Keratinocyte (primary cell): ENCODE measurements at regions not wholly inside any gene's neighbourhood (a gene's known extent, or its start where the extent isn't known, plus 50 kb on each side); places are given as distances from the start of the nearest gene placed in this dataset.
"Not testable (repeated sequence)": the region's sequence is repeated elsewhere in the genome, so short reads cannot be mapped to it uniquely, and the experiment has no call there.

Experiments used
- DNase-seq: peaks from one replicate; pipeline ENCODE4 v3.0.0-alpha.2; 2011; ENCODE audit warnings: low read depth, missing footprints, low spot score
- FAIRE-seq: peaks from 2 replicates; lab custom pipeline; 2011; peaks lifted over from hg19 to GRCh38; lab: Jason Lieb, UNC
- H2AFZ ChIP-seq: 2 replicates; pipeline ENCODE4 v1.6.0; 2012; ENCODE audit warnings: low read length, control low read depth, inconsistent platforms; ENCODE audit not compliant: control insufficient read depth
- H3K27ac ChIP-seq: 2 replicates; pipeline ENCODE4 v1.5.1; 2011; ENCODE audit warnings: low read length; ENCODE audit not compliant: control insufficient read depth, insufficient read depth
- H3K27me3 ChIP-seq: 3 replicates; pipeline ENCODE4 v1.6.0; 2011; ENCODE audit warnings: low read length; ENCODE audit not compliant: control insufficient read depth, insufficient read depth; ENCODE audit errors: extremely low read depth
- H3K36me3 ChIP-seq, 2 experiments: 2 replicates in 1 of 2; 3 replicates in 1 of 2; pipeline ENCODE4 v1.5.1; 2011; ENCODE audit warnings: low read length in 2 of 2, mild to moderate bottlenecking in 1 of 2; ENCODE audit not compliant: control insufficient read depth in 2 of 2, insufficient read depth in 2 of 2; ENCODE audit errors: extremely low read depth in 1 of 2
- H3K4me1 ChIP-seq: 3 replicates; pipeline ENCODE4 v1.5.1; 2011; ENCODE audit warnings: low read length; ENCODE audit not compliant: control insufficient read depth, insufficient read depth; ENCODE audit errors: extremely low read depth
- H3K4me2 ChIP-seq: 3 replicates; pipeline ENCODE4 v1.6.0; 2011; ENCODE audit warnings: low read depth, low read length; ENCODE audit not compliant: control insufficient read depth, insufficient read depth; ENCODE audit errors: extremely low read depth
- H3K4me3 ChIP-seq, 3 experiments: fragments of 200-600 bp in 1 of 3; sonication (generic) in 1 of 3; 2 replicates in 2 of 3; 3 replicates in 1 of 3; pipeline ENCODE4 v1.5.1; 2011 to 2016; ENCODE audit warnings: low read length in 3 of 3, mild to moderate bottlenecking in 3 of 3, control low read depth in 2 of 3, inconsistent platforms in 1 of 3, low read depth in 1 of 3, mixed read lengths in 1 of 3, mixed run types in 1 of 3, moderate library complexity in 1 of 3; ENCODE audit not compliant: control insufficient read depth in 2 of 3, insufficient read depth in 2 of 3; ENCODE audit errors: extremely low read depth in 1 of 3
- H3K79me2 ChIP-seq: 2 replicates; pipeline ENCODE4 v1.6.0; 2012; ENCODE audit warnings: low read length; ENCODE audit not compliant: control insufficient read depth, insufficient read depth
- H3K9ac ChIP-seq: 3 replicates; pipeline ENCODE4 v1.6.0; 2011; ENCODE audit warnings: low read length; ENCODE audit not compliant: control insufficient read depth, insufficient read depth; ENCODE audit errors: extremely low read depth
- H3K9me1 ChIP-seq: 3 replicates; pipeline ENCODE4 v1.6.0; 2011; ENCODE audit warnings: low read length; ENCODE audit not compliant: control insufficient read depth, insufficient read depth; ENCODE audit errors: extremely low read depth
- H3K9me3 ChIP-seq: 2 replicates; pipeline ENCODE4 v1.5.1; 2012; ENCODE audit warnings: low read depth, low read length; ENCODE audit not compliant: control insufficient read depth
- H4K20me1 ChIP-seq: 3 replicates; pipeline ENCODE4 v1.6.0; 2011; ENCODE audit warnings: low read length; ENCODE audit not compliant: control insufficient read depth, insufficient read depth; ENCODE audit errors: extremely low read depth
- EZH2 ChIP-seq: IDR thresholded peaks from one replicate; pipeline ENCODE4 v1.6.1; 2012; ENCODE audit warnings: inconsistent platforms, mild to moderate bottlenecking, low read length, moderate library complexity
- dilution Hi-C: fragments of 300-500 bp; cut with MboI; formaldehyde crosslinking; loops from one replicate; pipeline ENCODE4 v1.7.0; 2020; ENCODE audit warnings: low sequenced_read_pairs; ENCODE audit not compliant: extremely low pct_ligation_motif_present
- TF ChIP-seq, protein P1 (sequence below), 3 experiments: IDR thresholded peaks in 1 of 3; conservative IDR thresholded peaks in 1 of 3; optimal IDR thresholded peaks in 1 of 3; 2 replicates in 2 of 3; 3 replicates in 1 of 3; pipeline versions ENCODE3 to v1.5.1; 2011; ENCODE audit warnings: low read length in 3 of 3, mild to moderate bottlenecking in 3 of 3, moderate library complexity in 2 of 3, control low read depth in 1 of 3, inconsistent platforms in 1 of 3; ENCODE audit not compliant: insufficient read depth in 2 of 3; ENCODE audit errors: extremely low read depth in 1 of 3

DNA sequence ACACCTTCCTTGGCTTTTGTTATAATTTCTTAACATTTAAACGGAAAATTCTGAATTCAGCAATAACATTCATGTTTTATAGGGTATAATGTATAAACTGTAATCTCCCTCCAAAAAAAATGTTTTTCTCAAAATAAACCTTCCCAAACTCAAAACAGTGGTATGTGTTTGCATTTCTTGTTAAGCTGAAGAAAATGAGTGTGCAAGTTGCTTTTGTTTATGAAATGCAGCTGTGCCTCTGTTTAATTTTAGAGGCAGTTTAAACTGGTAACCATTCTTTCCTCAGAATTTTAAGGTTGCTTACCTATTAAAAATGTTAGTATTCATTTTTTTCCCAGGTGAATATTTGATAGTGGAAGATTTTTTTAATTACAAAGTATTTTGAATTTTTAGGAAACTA, 105.0 kb upstream of the ANKRD50 start:
- H3K36me3 ChIP-seq, result no peaks in the 10 kb centered on the region
- no peak overlapping the region for H3K9ac ChIP-seq
- H3K27ac ChIP-seq, result no peak overlapping the region
- no peak overlapping the region for H3K4me3 ChIP-seq
- TF ChIP-seq, protein P1, sequence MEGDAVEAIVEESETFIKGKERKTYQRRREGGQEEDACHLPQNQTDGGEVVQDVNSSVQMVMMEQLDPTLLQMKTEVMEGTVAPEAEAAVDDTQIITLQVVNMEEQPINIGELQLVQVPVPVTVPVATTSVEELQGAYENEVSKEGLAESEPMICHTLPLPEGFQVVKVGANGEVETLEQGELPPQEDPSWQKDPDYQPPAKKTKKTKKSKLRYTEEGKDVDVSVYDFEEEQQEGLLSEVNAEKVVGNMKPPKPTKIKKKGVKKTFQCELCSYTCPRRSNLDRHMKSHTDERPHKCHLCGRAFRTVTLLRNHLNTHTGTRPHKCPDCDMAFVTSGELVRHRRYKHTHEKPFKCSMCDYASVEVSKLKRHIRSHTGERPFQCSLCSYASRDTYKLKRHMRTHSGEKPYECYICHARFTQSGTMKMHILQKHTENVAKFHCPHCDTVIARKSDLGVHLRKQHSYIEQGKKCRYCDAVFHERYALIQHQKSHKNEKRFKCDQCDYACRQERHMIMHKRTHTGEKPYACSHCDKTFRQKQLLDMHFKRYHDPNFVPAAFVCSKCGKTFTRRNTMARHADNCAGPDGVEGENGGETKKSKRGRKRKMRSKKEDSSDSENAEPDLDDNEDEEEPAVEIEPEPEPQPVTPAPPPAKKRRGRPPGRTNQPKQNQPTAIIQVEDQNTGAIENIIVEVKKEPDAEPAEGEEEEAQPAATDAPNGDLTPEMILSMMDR (optimal IDR thresholded peaks at IDR 0.05 in 1 of 3, IDR thresholded peaks at IDR 0.05 in 1 of 3, conservative IDR thresholded peaks at IDR 0.05 in 1 of 3; ENCODE audit: extremely low read depth in 1 of 3, insufficient read depth in 2 of 3, low read length in 3 of 3), result no peak
- no peak for TF ChIP-seq EZH2
- H4K20me1 ChIP-seq, result no peaks in the 10 kb centered on the region
- no peak overlapping the region for H3K4me2 ChIP-seq
- H3K9me3 ChIP-seq, result no peaks in the 10 kb centered on the region
- FAIRE-seq (no peak), DNase-seq (no peak)
- no peaks in the 10 kb centered on the region for H3K27me3 ChIP-seq
- no peaks in the 10 kb centered on the region for H3K9me1 ChIP-seq
- H3K79me2 ChIP-seq, result no peaks in the 10 kb centered on the region
- no peak overlapping the region for H2AFZ ChIP-seq
- no peaks in the 10 kb centered on the region for H3K4me1 ChIP-seq
- dilution Hi-C loops, result no loop called here

DNA sequence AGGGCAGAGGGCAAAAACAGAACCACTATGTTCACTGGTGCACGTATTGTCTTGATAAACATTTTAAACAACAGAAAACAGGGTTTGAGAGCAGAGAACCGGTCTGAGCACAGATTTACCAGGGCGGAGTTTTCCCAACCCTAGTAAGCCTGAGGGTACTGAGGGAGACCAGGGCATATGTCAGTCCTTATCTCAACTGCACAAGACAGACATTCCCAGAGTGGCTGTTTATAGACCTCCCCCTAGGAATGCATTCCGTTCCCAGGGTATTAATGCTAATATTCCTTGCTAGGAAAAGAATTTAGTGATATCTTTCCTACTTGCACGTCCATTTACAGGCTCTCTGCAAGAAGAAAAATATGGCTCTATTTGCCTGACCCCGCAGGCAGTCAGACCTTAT, 99.7 kb upstream of the ANKRD50 start:
- H3K4me2 ChIP-seq, H4K20me1 ChIP-seq, H3K36me3 ChIP-seq, H3K27me3 ChIP-seq, H3K4me1 ChIP-seq, H3K9me3 ChIP-seq, H3K27ac ChIP-seq, dilution Hi-C loops, H3K79me2 ChIP-seq, FAIRE-seq, H3K9ac ChIP-seq, H3K4me3 ChIP-seq, H3K9me1 ChIP-seq, H2AFZ ChIP-seq, DNase-seq: not testable (repeated sequence)

DNA sequence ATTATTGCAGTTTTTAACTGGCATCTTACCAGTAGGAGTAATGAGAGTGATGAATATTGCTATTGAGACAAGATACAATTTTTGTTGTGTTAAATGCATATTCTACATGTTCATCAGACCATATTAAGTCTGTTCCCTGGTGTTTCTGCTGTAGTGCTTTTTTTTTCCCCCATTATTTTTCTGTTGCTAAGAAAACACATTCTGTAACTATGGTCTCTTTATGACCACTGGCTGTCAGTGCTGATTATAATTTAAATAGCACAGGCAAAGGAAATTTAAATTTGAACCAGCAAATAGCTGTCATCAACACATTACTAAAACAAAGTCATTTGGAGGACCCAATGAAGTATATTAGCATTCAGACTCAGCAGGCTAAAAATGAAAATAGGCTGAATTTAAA, 98.3 kb upstream of the ANKRD50 start:
- no peak for DNase-seq
- FAIRE-seq, result no peak
- Histone ChIP-seq H3K9me1 (no peaks in the 10 kb centered on the region), H3K4me2 (no peak overlapping the region), H3K27ac (no peak overlapping the region), H3K9me3 (no peaks in the 10 kb centered on the region), H2AFZ (no peak overlapping the region), H3K4me3 (no peak overlapping the region), H3K4me1 (no peaks in the 10 kb centered on the region), H4K20me1 (no peaks in the 10 kb centered on the region), H3K79me2 (no peaks in the 10 kb centered on the region), H3K9ac (no peak overlapping the region), H3K36me3 (no peaks in the 10 kb centered on the region), H3K27me3 (no peaks in the 10 kb centered on the region)
- TF ChIP-seq, protein P1 (optimal IDR thresholded peaks at IDR 0.05 in 1 of 3, IDR thresholded peaks at IDR 0.05 in 1 of 3, conservative IDR thresholded peaks at IDR 0.05 in 1 of 3; ENCODE audit: extremely low read depth in 1 of 3, insufficient read depth in 2 of 3, low read length in 3 of 3), result no peak
- TF ChIP-seq EZH2, result no peak
- dilution Hi-C loops, result no loop called here
